HS-5 (cell line): ENCODE measurements at regions not wholly inside any gene's neighbourhood (a gene's known extent, or its start where the extent isn't known, plus 50 kb on each side); places are given as distances from the start of the nearest gene placed in this dataset.
A peak's percentile ranks its signal among the peaks of the same experiment; 100 is the strongest.
"Not testable (repeated sequence)": the region's sequence is repeated elsewhere in the genome, so short reads cannot be mapped to it uniquely, and the experiment has no call there.

Experiments used
- DNase-seq: peaks from one replicate; pipeline ENCODE4 v3.0.0-alpha.2; 2012; ENCODE audit warnings: low read depth

- DNase-seq, result no peak
Observed at GRCh38 chr6:61217714-61218113, 1068.3 kb downstream of the KHDRBS2 start.

GRCh38 chr6:61210549-61210948 lies 1075.5 kb downstream of the KHDRBS2 start:
- DNase-seq, result no peak

- no peak for DNase-seq
Observed at GRCh38 chr6:61203966-61204496, 1082.0 kb downstream of the KHDRBS2 start.

GRCh38 chr6:61200444-61200843 lies 1085.6 kb downstream of the KHDRBS2 start:
- no peak for DNase-seq

GRCh38 chr6:61193771-61194170 lies 1092.3 kb downstream of the KHDRBS2 start:
- DNase-seq, result no peak

DNA sequence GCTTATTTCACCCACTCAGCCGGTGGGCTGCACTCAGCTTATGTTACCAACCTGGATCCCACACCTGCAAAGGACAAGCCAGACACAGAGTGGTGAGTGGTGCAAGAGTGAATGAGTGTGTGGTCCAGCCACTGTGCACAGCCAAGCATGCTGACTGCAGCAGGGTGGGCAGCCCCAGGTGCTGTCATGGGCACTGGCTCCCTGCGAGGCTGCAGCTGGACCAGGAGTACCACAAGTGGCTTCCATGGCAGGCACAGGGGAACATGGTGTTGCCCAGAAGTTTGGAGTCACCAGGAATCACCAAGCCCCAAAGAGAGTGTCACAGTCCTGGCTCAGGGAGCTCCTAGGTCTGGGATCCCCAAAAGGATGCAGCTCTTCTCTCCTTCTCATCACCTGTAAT lies 1093.4 kb downstream of the KHDRBS2 start:
- DNase-seq, result no peak

DNA sequence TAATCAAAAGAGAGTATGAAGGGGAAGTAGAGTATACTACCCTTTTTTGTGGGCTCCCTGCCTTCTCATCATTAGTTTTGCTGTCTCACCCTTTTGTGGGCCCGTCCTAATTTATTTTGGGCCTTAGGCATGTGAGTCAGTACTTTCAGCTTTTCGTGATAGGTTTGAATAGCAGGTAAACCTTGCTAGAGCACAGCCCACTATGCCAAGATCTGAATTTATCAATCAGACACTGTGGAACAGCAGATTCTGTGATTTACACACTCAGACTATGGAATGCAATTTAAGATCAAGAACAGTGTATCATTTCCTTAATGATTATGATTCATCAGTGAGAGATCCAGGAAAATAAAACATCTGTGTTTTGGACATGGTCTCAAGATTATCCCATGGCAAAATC lies 1117.1 kb downstream of the KHDRBS2 start:
- peak; percentile 20 for DNase-seq

- DNase-seq, result not testable (repeated sequence)
Observed at GRCh38 chr6:61149039-61149438, 1137.0 kb downstream of the KHDRBS2 start.

DNA sequence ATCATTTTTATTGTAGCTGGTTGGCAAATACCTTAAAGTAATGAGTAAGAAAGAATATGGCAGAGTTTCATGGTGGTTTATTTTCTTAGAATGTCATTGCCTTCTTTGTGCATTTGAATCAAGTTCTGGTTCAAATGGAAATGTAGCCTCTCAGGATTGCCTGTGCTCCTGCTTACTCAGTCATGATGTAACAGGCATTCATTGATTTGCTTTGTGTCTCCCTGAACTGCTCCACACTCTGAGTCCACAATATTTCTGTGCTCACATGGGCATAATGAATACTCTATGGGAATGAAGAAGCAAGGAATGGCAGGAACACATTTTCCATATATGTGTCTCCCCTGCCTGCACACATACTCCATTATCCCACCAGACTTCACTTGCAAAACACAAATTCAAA lies 1143.8 kb downstream of the KHDRBS2 start:
- not testable (repeated sequence) for DNase-seq

- DNase-seq, result no peak
Observed at GRCh38 chr6:61134028-61134427, 1152.0 kb downstream of the KHDRBS2 start.

DNA sequence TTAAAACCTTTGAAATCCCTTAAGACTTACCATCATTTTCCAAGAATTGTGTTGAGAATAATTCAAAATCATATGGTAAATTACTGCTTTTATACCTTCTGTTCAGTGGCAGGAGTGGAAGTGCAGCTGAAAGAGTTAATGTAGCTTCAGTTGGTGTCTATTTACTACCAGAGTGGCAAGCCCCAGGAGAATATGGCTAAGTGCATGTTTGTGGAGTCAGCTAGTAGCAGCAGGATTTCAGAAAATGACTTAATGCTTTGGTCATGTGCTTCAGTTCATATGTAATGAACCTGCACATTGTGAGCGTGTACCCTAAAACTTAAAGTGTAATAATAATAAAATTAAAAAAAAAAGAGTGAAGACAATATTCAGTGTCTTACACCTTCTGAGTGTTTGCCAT lies 1171.8 kb downstream of the KHDRBS2 start:
- DNase-seq, result not testable (repeated sequence)

GRCh38 chr6:61107914-61108313 lies 1178.1 kb downstream of the KHDRBS2 start:
- not testable (repeated sequence) for DNase-seq

GRCh38 chr6:61103660-61104059 lies 1182.4 kb downstream of the KHDRBS2 start:
- not testable (repeated sequence) for DNase-seq

DNA sequence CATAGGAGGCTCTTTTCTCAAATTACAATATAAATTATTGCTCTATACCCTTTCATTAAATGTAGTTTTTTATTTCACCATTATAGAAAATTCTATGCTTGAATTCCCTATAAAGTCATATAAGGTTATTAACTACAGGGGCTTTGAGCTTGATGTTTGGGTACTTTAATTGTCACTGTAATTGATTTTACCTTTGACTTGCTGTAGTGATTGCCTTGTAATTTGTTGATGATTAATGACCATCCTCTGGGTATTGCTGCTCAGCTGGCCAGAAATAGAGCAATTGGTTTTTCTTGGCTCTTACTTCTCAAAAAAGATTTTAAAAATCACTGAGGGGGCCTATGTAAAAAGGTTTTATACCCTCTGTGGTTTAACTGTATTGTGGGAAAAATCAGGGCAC lies 1186.0 kb downstream of the KHDRBS2 start:
- no peak for DNase-seq

DNA sequence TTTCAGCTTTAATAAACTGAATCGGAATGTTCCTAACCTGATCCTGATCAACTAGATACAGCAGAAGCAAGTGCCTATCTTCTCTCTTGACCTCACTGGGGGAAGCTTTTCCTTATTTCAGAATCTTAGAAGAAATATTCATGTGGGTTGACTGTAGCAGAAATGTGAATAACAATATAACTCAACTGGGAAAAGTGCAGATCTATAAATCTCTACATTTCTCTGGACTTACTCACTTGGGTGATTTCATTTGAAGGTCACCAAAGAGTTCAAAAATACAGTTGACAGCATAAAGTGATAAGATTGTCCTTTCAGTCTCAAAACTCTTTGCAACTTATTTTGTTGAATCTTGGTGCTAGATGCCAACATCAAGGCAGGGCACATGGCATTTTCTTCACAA lies 1186.5 kb downstream of the KHDRBS2 start:
- peak; percentile 2 for DNase-seq

- DNase-seq, result not testable (repeated sequence)
Observed at GRCh38 chr6:61087986-61088385, 1198.0 kb downstream of the KHDRBS2 start.

GRCh38 chr6:61044011-61044410 lies 1242.0 kb downstream of the KHDRBS2 start:
- DNase-seq, result no peak
